Glutamatergic neuron (in vitro differentiated cells): ENCODE measurements at regions not wholly inside any gene's neighbourhood (a gene's known extent, or its start where the extent isn't known, plus 50 kb on each side); places are given as distances from the start of the nearest gene placed in this dataset.

Source experiments
- DNase-seq: peaks from one replicate; pipeline ENCODE4 v3.0.0; 2022
- H3K27ac Mint-ChIP-seq: one replicate; pipeline ENCODE4 v1.8.0; 2020; ENCODE audit warnings: mild to moderate bottlenecking, mixed read lengths, inconsistent platforms; ENCODE audit not compliant: unreplicated experiment
- H3K27me3 Mint-ChIP-seq: one replicate; pipeline ENCODE4 v1.8.0; 2020; ENCODE audit warnings: mild to moderate bottlenecking, moderate library complexity, mixed read lengths, inconsistent platforms; ENCODE audit not compliant: unreplicated experiment
- H3K36me3 Mint-ChIP-seq: one replicate; pipeline ENCODE4 v1.8.0; 2020; ENCODE audit warnings: mild to moderate bottlenecking, mixed read lengths, inconsistent platforms; ENCODE audit not compliant: unreplicated experiment
- H3K4me1 Mint-ChIP-seq: one replicate; pipeline ENCODE4 v1.8.0; 2020; ENCODE audit warnings: mild to moderate bottlenecking, low read depth, mixed read lengths, inconsistent platforms; ENCODE audit not compliant: unreplicated experiment
- H3K4me3 Mint-ChIP-seq: one replicate; pipeline ENCODE4 v1.8.0; 2020; ENCODE audit warnings: mild to moderate bottlenecking, mixed read lengths, inconsistent platforms; ENCODE audit not compliant: unreplicated experiment
- H3K9me3 Mint-ChIP-seq: one replicate; pipeline ENCODE4 v1.8.0; 2020; ENCODE audit warnings: mild to moderate bottlenecking, moderate library complexity, mixed read lengths, inconsistent platforms; ENCODE audit not compliant: unreplicated experiment
- CTCF ChIP-seq: fragments of 200-600 bp; sonication (generic); IDR thresholded peaks from one replicate; pipeline ENCODE4 v1.5.0; 2021; ENCODE audit not compliant: partially characterized antibody, unreplicated experiment

- Mint-ChIP-seq H3K36me3 (no peaks in the 10 kb centered on the region), H3K27me3 (peaks cover 12% of the 10 kb centered on the region), H3K9me3 (no peaks in the 10 kb centered on the region), H3K4me1 (peaks cover 2% of the 10 kb centered on the region), H3K27ac (no peak overlapping the region), H3K4me3 (no peak overlapping the region)
- no peak for TF ChIP-seq CTCF
- no peak for DNase-seq
Observed at GRCh38 chr11:112523951-112524350, 263.3 kb upstream of the PLET1 start.

GRCh38 chr11:112524798-112525197 lies 264.1 kb upstream of the PLET1 start:
- no peak overlapping the region for H3K4me3 Mint-ChIP-seq
- H3K4me1 Mint-ChIP-seq: peaks cover 2% of the 10 kb centered on the region
- no peaks in the 10 kb centered on the region for H3K36me3 Mint-ChIP-seq
- peaks cover 11% of the 10 kb centered on the region for H3K27me3 Mint-ChIP-seq
- no peak for DNase-seq
- no peak for TF ChIP-seq CTCF
- H3K27ac Mint-ChIP-seq: no peak overlapping the region
- no peaks in the 10 kb centered on the region for H3K9me3 Mint-ChIP-seq

- H3K4me1 Mint-ChIP-seq: peaks cover 2% of the 10 kb centered on the region
- no peak overlapping the region for H3K27ac Mint-ChIP-seq
Observed at GRCh38 chr11:112525270-112525669, 264.6 kb upstream of the PLET1 start.

GRCh38 chr11:112525844-112526590 lies 265.4 kb upstream of the PLET1 start:
- H3K4me3 Mint-ChIP-seq: no peak overlapping the region
- H3K27ac Mint-ChIP-seq: no peak overlapping the region
- no peaks in the 10 kb centered on the region for H3K36me3 Mint-ChIP-seq

More at GRCh38 chr11:112525270-112525669, 264.6 kb upstream of the PLET1 start:
- Mint-ChIP-seq H3K4me3 (no peak overlapping the region), H3K27me3 (peaks cover 9% of the 10 kb centered on the region), H3K9me3 (no peaks in the 10 kb centered on the region), H3K36me3 (no peaks in the 10 kb centered on the region)
- no peak for TF ChIP-seq CTCF
- DNase-seq: no peak

More at GRCh38 chr11:112525844-112526590, 265.4 kb upstream of the PLET1 start:
- H3K4me1 Mint-ChIP-seq: peaks cover 2% of the 10 kb centered on the region
- DNase-seq: no peak
- peaks cover 9% of the 10 kb centered on the region for H3K27me3 Mint-ChIP-seq
- H3K9me3 Mint-ChIP-seq: no peaks in the 10 kb centered on the region
- TF ChIP-seq CTCF: no peak
